Panc1 (cell line): ENCODE measurements at regions not wholly inside any gene's neighbourhood (a gene's known extent, or its start where the extent isn't known, plus 50 kb on each side); places are given as distances from the start of the nearest gene placed in this dataset.

Experiments
- ATAC-seq: fragments of 200-7000 bp; cut with Tn5 transposase; 2 replicates; pipeline ENCODE4 v1.9.1; 2020; ENCODE audit warnings: mild to moderate bottlenecking, moderate library complexity
- BruUV-seq: library from RNA; stranded (reverse); fragments of 400-500 nt; replicated peaks from 2 replicates; lab custom pipeline; 2021; lab: Mats Ljungman, UMichigan
- CTCF ChIA-PET: fragments of 300-600 bp; sonication (Branson Sonifier 250); formaldehyde crosslinking; loops from one replicate; lab custom pipeline; 2022; ENCODE audit warnings: antibody characterized with exemption; lab: Charles Lee
- POLR2A ChIA-PET: fragments of 300-600 bp; sonication (Branson Sonifier 250); formaldehyde crosslinking; loops from one replicate; lab custom pipeline; 2022; ENCODE audit warnings: antibody characterized with exemption; lab: Charles Lee
- DNase-seq: peaks from one replicate; pipeline ENCODE4 v3.0.0-alpha.2; 2010; ENCODE audit warnings: low read depth, low spot score
- H3K27ac ChIP-seq: 2 replicates; pipeline ENCODE4 v1.5.1; 2011; ENCODE audit warnings: mild to moderate bottlenecking, low read length, inconsistent platforms
- H3K27me3 ChIP-seq: fragments of 200-500 bp; sonication (Bioruptor generic); 2 replicates; pipeline ENCODE4 v1.6.0; 2014; ENCODE audit warnings: low read length, inconsistent platforms; ENCODE audit not compliant: control insufficient read depth, insufficient read depth
- H3K36me3 ChIP-seq: fragments of 200-500 bp; sonication (Bioruptor generic); 2 replicates; pipeline ENCODE4 v1.5.1; 2014; ENCODE audit warnings: inconsistent platforms, mild to moderate bottlenecking, low read length, moderate library complexity; ENCODE audit not compliant: control insufficient read depth, insufficient read depth
- H3K4me1 ChIP-seq: 2 replicates; pipeline ENCODE4 v1.5.1; 2011; ENCODE audit warnings: inconsistent platforms, mild to moderate bottlenecking, low read length, moderate library complexity; ENCODE audit not compliant: control insufficient read depth, insufficient read depth
- H3K4me3 ChIP-seq, 2 experiments: 2 replicates each; pipeline ENCODE4 v1.5.1; 2011 to 2012; ENCODE audit warnings: low read depth in 2 of 2, low read length in 2 of 2, mild to moderate bottlenecking in 2 of 2, inconsistent platforms in 1 of 2, moderate library complexity in 1 of 2
- H3K9me3 ChIP-seq: fragments of 200-500 bp; sonication (Bioruptor generic); 2 replicates; pipeline ENCODE4 v1.5.1; 2014; ENCODE audit warnings: low read depth, mild to moderate bottlenecking, inconsistent platforms, low read length, moderate library complexity; ENCODE audit not compliant: control insufficient read depth, insufficient read depth
- CTCF ChIP-seq: fragments of 450-650 bp; IDR thresholded peaks from 2 replicates; pipeline ENCODE4 v1.5.1; 2017; ENCODE audit warnings: mild to moderate bottlenecking
- POLR2AphosphoS5 ChIP-seq: IDR thresholded peaks from 2 replicates; pipeline ENCODE4 v1.6.1; 2012; ENCODE audit warnings: mild to moderate bottlenecking, low read depth, low read length, moderate library complexity
- REST ChIP-seq, 2 experiments: IDR thresholded peaks; 2 replicates each; pipeline ENCODE4 v1.6.1; 2011 to 2012; ENCODE audit warnings: low read depth in 2 of 2, control low read depth in 1 of 2, low read length in 1 of 2, mild to moderate bottlenecking in 1 of 2, moderate library complexity in 1 of 2; ENCODE audit not compliant: insufficient read depth in 1 of 2
- SIN3A ChIP-seq: IDR thresholded peaks from 2 replicates; pipeline ENCODE4 v1.6.1; 2012; ENCODE audit warnings: low read depth, mild to moderate bottlenecking, low read length, moderate library complexity, borderline replicate concordance; ENCODE audit not compliant: insufficient read depth
- TCF7L2 ChIP-seq: IDR thresholded peaks from 2 replicates; pipeline ENCODE4 v1.6.1; 2011; ENCODE audit warnings: mild to moderate bottlenecking, low read depth, low read length, inconsistent platforms
- in situ Hi-C: cut with HindIII; loops from 2 replicates; pipeline ENCODE4 v1.10.0; 2016; ENCODE audit warnings: low sequenced_read_pairs, low pct_unique_long_range_greater_than_20kb
- intact Hi-C: fragments of 100-400 bp; cut with micrococcal nuclease; formaldehyde crosslinking; loops from one replicate; pipeline ENCODE4 v1.10.0; 2022; ENCODE audit not compliant: unreplicated experiment

GRCh38 chr18:54013452-54013851, 211.0 kb downstream of the MBD2 start:
- in situ Hi-C loops, result no loop called here
- Histone ChIP-seq H3K4me1 (no peaks in the 10 kb centered on the region), H3K36me3 (no peaks in the 10 kb centered on the region), H3K27ac (no peak overlapping the region), H3K4me3 (no peak overlapping the region), H3K27me3 (no peaks in the 10 kb centered on the region), H3K9me3 (no peaks in the 10 kb centered on the region)
- POLR2A ChIA-PET, result no interaction called here
- intact Hi-C loops, result no loop called here
- DNase-seq (no peak), ATAC-seq (no peak)
- no TSS peak for BruUV-seq
- CTCF ChIA-PET, result no interaction called here
- no peak for TF ChIP-seq SIN3A
- TF ChIP-seq CTCF, result no peak

DNA sequence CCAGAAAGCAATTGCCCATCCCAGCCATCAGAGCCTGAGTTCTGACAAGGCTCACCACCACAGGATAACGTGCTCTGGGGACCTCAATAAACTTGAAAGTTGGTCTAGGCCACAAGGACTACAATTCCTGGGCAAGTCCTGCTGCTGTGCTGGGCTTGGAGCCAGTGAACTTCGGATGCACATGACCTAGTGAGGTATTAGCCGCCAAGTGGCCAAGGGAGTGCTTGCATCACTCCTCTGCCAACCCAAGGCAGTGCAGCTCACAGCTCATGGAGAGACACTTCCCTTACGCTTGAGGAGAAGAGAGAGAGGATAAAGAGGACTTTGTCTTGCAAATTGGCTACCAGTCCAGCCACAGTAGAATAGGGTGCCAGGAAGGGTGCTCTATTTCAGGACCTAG, 219.6 kb downstream of the MBD2 start:
- in situ Hi-C loops (no loop called here), intact Hi-C loops (no loop called here)
- H3K27ac ChIP-seq, result no peak overlapping the region
- TF ChIP-seq SIN3A (no peak), POLR2AphosphoS5 (no peak), TCF7L2 (no peak), CTCF (no peak), REST (IDR thresholded peaks at IDR 0.05; ENCODE audit: insufficient read depth in 1 of 2, low read depth in 2 of 2, low read length in 1 of 2) (no peak)
- DNase-seq, result no peak
- POLR2A ChIA-PET, result no interaction called here
- CTCF ChIA-PET, result no interaction called here
- H3K36me3 ChIP-seq, result no peaks in the 10 kb centered on the region
- no peaks in the 10 kb centered on the region for H3K9me3 ChIP-seq
- H3K27me3 ChIP-seq, result no peaks in the 10 kb centered on the region
- no peak for ATAC-seq
- no TSS peak for BruUV-seq
- no peak overlapping the region for H3K4me3 ChIP-seq
- H3K4me1 ChIP-seq, result no peaks in the 10 kb centered on the region
